ENCODE measurements at regions not wholly inside any gene's neighbourhood (a gene's known extent, or its start where the extent isn't known, plus 50 kb on each side); places are given as distances from the start of the nearest gene placed in this dataset.

DNA sequence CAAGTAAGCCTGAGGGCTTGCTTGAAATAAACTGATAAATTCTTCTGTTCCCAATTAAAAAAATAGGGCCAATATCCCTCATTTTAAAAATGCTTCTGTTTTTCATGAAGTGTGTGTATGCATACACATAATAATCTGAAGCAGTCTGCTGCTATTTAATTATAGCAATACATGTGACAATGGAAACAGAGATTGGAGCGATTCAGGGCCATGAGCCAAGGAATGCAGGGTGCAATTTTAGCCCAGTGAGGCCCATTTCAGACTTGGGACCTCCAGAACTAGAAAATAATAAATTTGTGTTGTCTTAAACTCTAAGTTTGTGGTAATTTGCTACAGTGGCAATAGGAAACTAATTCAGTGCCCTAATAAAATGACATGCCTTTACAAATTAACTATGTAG lies 264.9 kb downstream of the LTN1 start:
- Histone ChIP-seq H3K27ac (no peak overlapping the region), H3K4me1 (ENCODE audit: insufficient read depth) (no peaks in the 10 kb centered on the region), H3K27me3 (no peaks in the 10 kb centered on the region), H3K4me3 (no peak overlapping the region), H3K36me3 (no peaks in the 10 kb centered on the region), H3K9me3 (no peaks in the 10 kb centered on the region)
- intact Hi-C loops (cut with DNase I) = no loop called here
- DNase-seq = no peak
- WGBS, 3 donors = 75 to 85% (median 78%) methylated on average over 1 of the region's 1 CpG
- TF ChIP-seq POLR2A (IDR thresholded peaks at IDR 0.05) = no peak
- TF ChIP-seq EP300 (IDR thresholded peaks at IDR 0.05) = no peak
- TF ChIP-seq, protein P1, sequence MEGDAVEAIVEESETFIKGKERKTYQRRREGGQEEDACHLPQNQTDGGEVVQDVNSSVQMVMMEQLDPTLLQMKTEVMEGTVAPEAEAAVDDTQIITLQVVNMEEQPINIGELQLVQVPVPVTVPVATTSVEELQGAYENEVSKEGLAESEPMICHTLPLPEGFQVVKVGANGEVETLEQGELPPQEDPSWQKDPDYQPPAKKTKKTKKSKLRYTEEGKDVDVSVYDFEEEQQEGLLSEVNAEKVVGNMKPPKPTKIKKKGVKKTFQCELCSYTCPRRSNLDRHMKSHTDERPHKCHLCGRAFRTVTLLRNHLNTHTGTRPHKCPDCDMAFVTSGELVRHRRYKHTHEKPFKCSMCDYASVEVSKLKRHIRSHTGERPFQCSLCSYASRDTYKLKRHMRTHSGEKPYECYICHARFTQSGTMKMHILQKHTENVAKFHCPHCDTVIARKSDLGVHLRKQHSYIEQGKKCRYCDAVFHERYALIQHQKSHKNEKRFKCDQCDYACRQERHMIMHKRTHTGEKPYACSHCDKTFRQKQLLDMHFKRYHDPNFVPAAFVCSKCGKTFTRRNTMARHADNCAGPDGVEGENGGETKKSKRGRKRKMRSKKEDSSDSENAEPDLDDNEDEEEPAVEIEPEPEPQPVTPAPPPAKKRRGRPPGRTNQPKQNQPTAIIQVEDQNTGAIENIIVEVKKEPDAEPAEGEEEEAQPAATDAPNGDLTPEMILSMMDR (IDR thresholded peaks at IDR 0.05) = no peak

DNA sequence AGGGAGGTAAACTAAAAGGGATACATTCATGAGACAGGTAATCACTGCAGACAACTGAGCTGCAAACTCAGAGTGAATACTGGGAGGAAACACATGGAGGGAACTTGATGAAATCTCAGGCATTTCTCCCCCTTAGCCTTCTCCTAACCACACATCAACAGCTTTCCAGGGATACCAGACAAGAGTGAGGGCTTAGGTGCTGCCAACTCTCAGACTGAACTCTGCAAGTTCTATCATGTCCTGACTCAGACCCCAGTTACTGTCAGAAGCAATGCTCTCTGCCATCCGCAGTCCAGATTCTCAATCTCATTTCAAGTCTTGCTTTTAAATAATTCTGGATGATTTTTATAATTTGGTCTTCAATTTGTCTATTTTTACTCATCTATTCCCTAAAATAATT lies 267.3 kb downstream of the LTN1 start:
- Histone ChIP-seq H3K27ac (no peak overlapping the region), H3K4me1 (ENCODE audit: insufficient read depth) (no peaks in the 10 kb centered on the region), H3K4me3 (no peak overlapping the region), H3K36me3 (no peaks in the 10 kb centered on the region), H3K9me3 (no peaks in the 10 kb centered on the region), H3K27me3 (no peaks in the 10 kb centered on the region)
- intact Hi-C loops (cut with DNase I) = no loop called here
- DNase-seq = no peak
- 97 to 100% (median 98%) methylated on average over 1 of the region's 1 CpG for WGBS, 3 donors
- TF ChIP-seq, protein P1 (IDR thresholded peaks at IDR 0.05) = no peak
- no peak for TF ChIP-seq EP300 (IDR thresholded peaks at IDR 0.05)
- no peak for TF ChIP-seq POLR2A (IDR thresholded peaks at IDR 0.05)

- intact Hi-C loops (cut with DNase I) = no loop called here
- WGBS, 3 donors = 74 to 85% (median 79%) methylated on average over 5 of the region's 5 CpGs
Observed at GRCh38 chr21:28723646-28724045, 269.0 kb downstream of the LTN1 start.

GRCh38 chr21:28719723-28720122 lies 273.0 kb downstream of the LTN1 start:
- intact Hi-C loops (cut with DNase I) = no loop called here

More at GRCh38 chr21:28723646-28724045, 269.0 kb downstream of the LTN1 start:
- H3K9me3 ChIP-seq = no peaks in the 10 kb centered on the region
- H3K4me1 ChIP-seq (ENCODE audit: insufficient read depth) = no peaks in the 10 kb centered on the region
- TF ChIP-seq, protein P1 (IDR thresholded peaks at IDR 0.05) = no peak
- TF ChIP-seq POLR2A (IDR thresholded peaks at IDR 0.05) = no peak
- H3K36me3 ChIP-seq = no peaks in the 10 kb centered on the region
- H3K27me3 ChIP-seq = no peaks in the 10 kb centered on the region
- H3K27ac ChIP-seq = no peak overlapping the region
- no peak overlapping the region for H3K4me3 ChIP-seq
- no peak for DNase-seq

More at GRCh38 chr21:28719723-28720122, 273.0 kb downstream of the LTN1 start:
- WGBS, 3 donors = 94 to 96% (median 94%) methylated on average over 3 of the region's 3 CpGs
- TF ChIP-seq POLR2A (IDR thresholded peaks at IDR 0.05) (no peak), EP300 (IDR thresholded peaks at IDR 0.05) (no peak)
- TF ChIP-seq, protein P1 (IDR thresholded peaks at IDR 0.05) = no peak
- Histone ChIP-seq H3K36me3 (no peaks in the 10 kb centered on the region), H3K4me3 (no peak overlapping the region), H3K27ac (no peak overlapping the region), H3K4me1 (ENCODE audit: insufficient read depth) (no peaks in the 10 kb centered on the region), H3K9me3 (no peaks in the 10 kb centered on the region), H3K27me3 (no peaks in the 10 kb centered on the region)
- no peak for DNase-seq
